Activated naive CD4-positive, alpha-beta T cell treated with anti-CD3 and anti-CD28 coated beads for 36 hours (primary cell): ENCODE measurements at regions not wholly inside any gene's neighbourhood (a gene's known extent, or its start where the extent isn't known, plus 50 kb on each side); places are given as distances from the start of the nearest gene placed in this dataset.

Experiments
- CTCF ChIA-PET: fragments of 350-600 bp; sonication (Branson Sonifier 250); formaldehyde crosslinking; loops from one replicate; lab custom pipeline; 2021; ENCODE audit warnings: antibody characterized with exemption; lab: Charles Lee
- DNase-seq: peaks from one replicate; pipeline ENCODE4 v3.0.0-alpha.2; 2020
- H3K27ac Mint-ChIP-seq: one replicate; pipeline ENCODE4 v1.8.0; 2021; ENCODE audit warnings: mild to moderate bottlenecking, mixed read lengths
- H3K27me3 Mint-ChIP-seq: one replicate; pipeline ENCODE4 v1.8.0; 2021; ENCODE audit warnings: low read depth, mixed read lengths
- H3K36me3 Mint-ChIP-seq: one replicate; pipeline ENCODE4 v1.8.0; 2021; ENCODE audit warnings: low read depth, mixed read lengths
- H3K4me1 Mint-ChIP-seq: one replicate; pipeline ENCODE4 v1.8.0; 2021; ENCODE audit warnings: low read depth, mixed read lengths
- H3K4me3 Mint-ChIP-seq: one replicate; pipeline ENCODE4 v1.8.0; 2021; ENCODE audit warnings: mild to moderate bottlenecking, moderate library complexity, mixed read lengths
- H3K9me3 Mint-ChIP-seq: one replicate; pipeline ENCODE4 v1.8.0; 2021; ENCODE audit warnings: mixed read lengths
- intact Hi-C: fragments of 100-400 bp; cut with micrococcal nuclease; formaldehyde crosslinking; loops from one replicate; pipeline ENCODE4 v1.15.1; 2023

DNA sequence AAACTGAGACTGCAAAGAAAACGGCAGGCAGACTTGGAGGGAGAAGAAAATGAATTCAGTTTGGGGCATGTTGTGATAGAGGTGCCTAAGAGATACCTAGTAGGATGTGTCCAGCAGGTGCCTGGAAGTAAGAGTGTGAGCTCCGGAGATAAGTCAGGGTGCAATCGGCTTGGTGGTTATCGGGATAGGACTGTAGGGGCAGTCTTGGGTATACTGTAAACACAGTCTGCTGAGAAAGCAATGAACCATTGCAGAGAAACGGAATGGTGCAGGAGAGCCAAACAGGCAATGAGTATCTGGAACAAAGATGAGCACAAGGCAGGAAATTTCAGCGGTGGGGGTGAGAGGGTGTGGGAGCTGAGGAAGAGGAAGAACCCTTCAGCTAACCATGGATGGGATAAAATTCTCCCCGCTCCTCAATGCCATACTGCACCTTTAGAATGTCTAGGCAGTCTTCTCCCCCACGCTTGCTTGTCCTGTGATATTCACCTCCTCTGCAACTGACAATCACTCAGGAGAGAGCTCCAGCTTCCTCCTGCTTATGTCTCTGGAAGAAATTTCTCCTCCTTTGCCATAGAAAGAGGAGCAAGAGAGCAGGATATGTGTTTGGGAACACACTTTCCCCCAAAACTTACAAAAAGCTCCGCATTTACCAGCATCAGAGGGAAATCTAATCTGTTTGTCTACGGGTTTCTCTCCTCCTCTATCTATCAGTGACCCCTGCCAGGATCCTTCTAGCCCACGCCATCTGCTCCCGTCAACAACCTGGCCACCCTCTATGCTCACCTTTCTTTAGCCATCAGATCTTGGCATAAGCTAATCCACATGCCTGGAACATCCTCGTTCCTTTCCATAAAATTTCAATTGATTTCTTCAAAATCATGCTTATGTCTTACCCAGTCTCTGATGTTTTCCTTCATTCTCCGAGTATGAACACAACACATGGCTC, 381.7 kb upstream of the JARID2 start:
- peaks cover 13% of the 10 kb centered on the region for H3K4me1 Mint-ChIP-seq
- no peaks in the 10 kb centered on the region for H3K27me3 Mint-ChIP-seq
- DNase-seq: no peak
- no peaks in the 10 kb centered on the region for H3K9me3 Mint-ChIP-seq
- H3K27ac Mint-ChIP-seq: no peak overlapping the region
- intact Hi-C loops: no loop called here
- CTCF ChIA-PET: interaction anchor here (2.6 kb wide), 1 partner anchor 10 kb away, joined by 6 read pairs; no protein-coding TSS in a partner anchor
- H3K4me3 Mint-ChIP-seq: no peak overlapping the region
- no peaks in the 10 kb centered on the region for H3K36me3 Mint-ChIP-seq

DNA sequence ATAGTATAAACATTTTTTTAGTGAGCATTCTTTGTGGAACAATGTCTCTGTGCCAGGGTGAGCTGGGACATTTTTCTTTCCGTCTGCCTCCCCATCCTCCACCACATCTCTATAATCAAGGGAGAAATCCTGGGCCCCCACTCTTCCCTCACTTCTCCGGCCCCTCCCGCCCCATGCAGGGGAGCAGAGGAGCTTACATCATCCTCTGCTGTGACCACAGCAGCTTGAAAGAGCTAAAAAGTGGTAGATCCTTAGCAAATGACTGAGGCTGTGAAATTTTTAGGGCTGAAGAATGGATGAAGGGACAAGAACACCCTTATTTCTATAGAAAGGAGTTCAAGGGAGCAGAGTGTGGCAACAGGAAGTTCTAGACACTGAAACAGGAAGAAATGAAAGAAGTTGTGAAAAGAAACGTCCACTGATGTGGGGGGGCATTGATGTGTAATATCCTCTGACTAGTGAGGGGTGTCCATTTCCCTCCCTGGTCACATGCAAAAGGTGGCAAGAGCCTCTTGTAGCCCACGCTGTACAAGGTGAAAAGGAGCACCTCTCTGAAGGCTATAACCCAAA, 380.3 kb upstream of the JARID2 start:
- H3K36me3 Mint-ChIP-seq: no peaks in the 10 kb centered on the region
- no peaks in the 10 kb centered on the region for H3K27me3 Mint-ChIP-seq
- H3K9me3 Mint-ChIP-seq: no peaks in the 10 kb centered on the region
- H3K4me1 Mint-ChIP-seq: peaks cover 10% of the 10 kb centered on the region
- CTCF ChIA-PET: no interaction called here
- intact Hi-C loops: no loop called here
- peak overlapping the region; percentile 7 for H3K27ac Mint-ChIP-seq
- peak; percentile 24 for DNase-seq
- H3K4me3 Mint-ChIP-seq: no peak overlapping the region

DNA sequence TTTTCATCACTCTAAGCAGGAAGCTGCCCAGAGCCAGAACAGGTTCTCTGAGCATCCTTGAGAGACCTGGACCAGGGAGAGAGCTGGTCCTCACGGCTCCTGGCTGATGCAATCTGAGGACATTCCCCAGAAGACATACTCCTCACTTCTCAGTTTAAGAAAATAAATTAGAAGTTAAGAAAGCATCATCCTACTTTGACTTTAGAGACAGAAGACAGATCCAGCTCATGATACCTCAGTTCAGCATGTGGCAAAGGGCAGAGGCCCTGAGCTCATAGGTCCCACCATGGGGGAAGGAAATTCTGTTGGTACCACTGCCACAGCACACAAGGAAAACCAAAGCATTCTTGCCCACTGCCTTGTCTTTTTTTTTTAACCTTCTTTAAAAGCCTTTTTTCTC, 378.1 kb upstream of the JARID2 start:
- H3K36me3 Mint-ChIP-seq: no peaks in the 10 kb centered on the region
- peaks cover 15% of the 10 kb centered on the region for H3K4me1 Mint-ChIP-seq
- DNase-seq: no peak
- no peaks in the 10 kb centered on the region for H3K27me3 Mint-ChIP-seq
- intact Hi-C loops: no loop called here
- no peak overlapping the region for H3K4me3 Mint-ChIP-seq
- no peaks in the 10 kb centered on the region for H3K9me3 Mint-ChIP-seq
- CTCF ChIA-PET: interaction anchor here (0.6 kb wide), 1 partner anchor 419 kb away, joined by 3 read pairs; no protein-coding TSS in a partner anchor
- no peak overlapping the region for H3K27ac Mint-ChIP-seq

DNA sequence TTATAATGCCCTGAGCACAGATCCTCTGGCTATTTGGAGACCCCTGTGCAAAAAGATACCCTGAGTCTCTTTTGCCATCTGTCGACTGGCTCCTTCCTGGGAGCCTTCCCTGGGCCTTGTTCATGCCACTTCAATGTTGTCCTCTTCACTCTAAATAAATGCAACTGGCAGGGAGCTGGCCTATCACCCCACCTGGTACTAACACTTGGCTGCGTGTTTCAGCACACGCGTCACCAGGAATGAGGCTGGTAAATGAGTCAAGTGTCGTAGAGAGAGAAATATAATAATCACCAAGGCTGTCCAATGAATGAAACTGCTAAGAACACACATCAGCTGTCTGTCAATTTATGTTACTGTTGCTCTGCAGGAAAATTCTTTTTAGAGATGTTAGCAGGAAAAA, 374.6 kb upstream of the JARID2 start:
- CTCF ChIA-PET: interaction anchor here (0.7 kb wide), 1 partner anchor 110 kb away, joined by 6 read pairs; no protein-coding TSS in a partner anchor
- Mint-ChIP-seq H3K27ac (no peak overlapping the region), H3K4me3 (no peak overlapping the region), H3K4me1 (peaks cover 40% of the 10 kb centered on the region), H3K27me3 (no peaks in the 10 kb centered on the region), H3K9me3 (no peaks in the 10 kb centered on the region), H3K36me3 (no peaks in the 10 kb centered on the region)
- intact Hi-C loops: loop anchor here (10.0 kb wide), 1 partner anchor 754 kb away; no protein-coding TSS in a partner anchor
- DNase-seq: no peak

DNA sequence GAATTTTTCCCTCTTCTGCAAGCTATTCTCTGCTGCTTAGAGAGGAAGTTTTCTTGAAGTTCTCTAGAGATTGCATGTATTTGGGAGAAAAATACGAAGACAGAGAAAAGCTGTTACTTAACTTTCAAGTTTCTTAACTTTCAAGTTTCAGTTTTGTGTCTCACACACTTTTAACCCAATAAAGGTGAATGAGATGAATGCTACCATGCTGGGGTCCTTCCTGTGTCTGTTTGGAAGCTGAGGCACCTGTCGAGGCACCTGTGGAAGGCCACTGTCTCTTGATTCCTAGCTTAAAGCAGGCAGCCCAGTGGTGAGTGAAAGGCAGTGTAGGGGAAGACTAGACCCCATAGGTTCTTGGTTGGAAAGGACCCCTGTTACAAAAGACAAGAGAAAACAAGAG, 372.8 kb upstream of the JARID2 start:
- intact Hi-C loops: loop anchor here (1.0 to 10.0 kb wide), 2 partner anchors 372 to 752 kb away; no protein-coding TSS in a partner anchor
- Mint-ChIP-seq H3K27ac (peak overlapping the region; percentile 74), H3K4me3 (no peak overlapping the region), H3K36me3 (no peaks in the 10 kb centered on the region), H3K9me3 (no peaks in the 10 kb centered on the region), H3K4me1 (peaks cover 59% of the 10 kb centered on the region), H3K27me3 (no peaks in the 10 kb centered on the region)
- peak; percentile 26 for DNase-seq
- CTCF ChIA-PET: interaction anchor here (1.3 to 2.6 kb wide), 2 partner anchors 10 to 14 kb away, joined by 3 to 6 read pairs; no protein-coding TSS in a partner anchor

DNA sequence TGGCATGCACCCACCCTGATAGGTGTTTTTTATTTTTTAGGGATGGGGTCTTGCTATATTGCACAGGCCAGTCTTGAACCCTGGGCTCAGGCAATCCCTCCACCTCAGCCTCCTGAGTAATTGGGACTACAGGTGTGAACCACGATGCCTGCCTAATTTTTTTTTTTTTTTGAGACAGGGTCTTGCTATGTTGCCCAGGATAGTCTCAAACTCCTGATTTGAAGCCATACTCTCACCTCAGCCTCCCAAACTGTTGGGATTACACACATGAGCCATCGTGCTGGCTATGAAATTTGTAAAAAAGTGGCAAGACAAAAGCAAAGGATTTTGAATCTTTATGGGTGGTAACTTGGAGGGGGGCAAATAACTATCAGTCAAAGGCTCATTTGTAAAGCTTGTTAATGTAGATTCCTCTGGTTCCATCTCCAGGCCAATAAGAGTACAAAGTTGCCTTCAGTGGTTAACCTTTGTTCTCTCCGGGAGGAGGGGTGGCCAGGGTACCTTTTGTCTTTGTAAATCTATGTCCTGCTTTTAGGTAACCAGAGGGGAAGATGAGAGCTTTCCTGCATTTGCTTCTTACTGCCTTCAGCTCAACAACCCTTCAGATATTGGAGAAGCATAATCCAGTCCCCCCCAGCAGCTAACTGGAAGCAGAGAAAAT, 372.0 kb upstream of the JARID2 start:
- no peaks in the 10 kb centered on the region for H3K36me3 Mint-ChIP-seq
- no peak overlapping the region for H3K4me3 Mint-ChIP-seq
- peaks cover 67% of the 10 kb centered on the region for H3K4me1 Mint-ChIP-seq
- H3K27me3 Mint-ChIP-seq: no peaks in the 10 kb centered on the region
- intact Hi-C loops: loop anchor here (1.0 to 10.0 kb wide), 5 partner anchors 331 to 1263 kb away; no protein-coding TSS in a partner anchor
- no peak overlapping the region for H3K27ac Mint-ChIP-seq
- no peak for DNase-seq
- H3K9me3 Mint-ChIP-seq: no peaks in the 10 kb centered on the region
- CTCF ChIA-PET: interaction anchor here (0.8 to 2.6 kb wide), 3 partner anchors 11 to 140 kb away, joined by 3 to 6 read pairs (median 3); no protein-coding TSS in a partner anchor

DNA sequence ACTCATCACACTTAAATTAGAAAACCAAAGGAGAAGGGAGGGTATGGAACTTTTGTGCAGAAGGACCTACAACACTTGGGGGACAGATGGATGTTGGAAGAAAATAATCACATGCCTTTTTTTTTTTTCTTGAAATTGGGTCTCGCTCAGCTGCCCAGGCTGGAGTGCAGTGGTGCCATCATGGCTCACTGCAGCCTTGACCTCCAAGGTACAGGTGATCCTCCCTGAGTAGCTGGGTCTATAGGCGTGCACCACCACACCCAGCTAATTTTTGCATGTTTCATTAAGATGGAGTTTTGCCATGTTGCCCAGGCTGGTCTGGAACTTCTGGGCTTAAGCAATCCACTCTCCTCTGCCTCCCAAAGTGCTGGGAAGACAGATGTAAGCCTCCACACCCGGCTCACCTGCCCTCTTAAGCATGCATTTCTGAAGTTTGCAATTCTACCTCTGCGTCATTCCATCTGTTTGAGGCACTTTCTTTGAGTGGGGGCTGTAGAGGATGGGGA, 370.8 kb upstream of the JARID2 start:
- H3K9me3 Mint-ChIP-seq: no peaks in the 10 kb centered on the region
- H3K27ac Mint-ChIP-seq: peak overlapping the region; percentile 84
- intact Hi-C loops: loop anchor here (1.0 to 10.0 kb wide), 17 partner anchors 54 to 1782 kb away; partner anchors contain the start of gene CD83
- no peak overlapping the region for H3K4me3 Mint-ChIP-seq
- H3K27me3 Mint-ChIP-seq: no peaks in the 10 kb centered on the region
- CTCF ChIA-PET: interaction anchor here (0.7 to 2.6 kb wide), 2 partner anchors 12 to 513 kb away, joined by 3 to 6 read pairs; no protein-coding TSS in a partner anchor
- DNase-seq: no peak
- H3K4me1 Mint-ChIP-seq: peaks cover 68% of the 10 kb centered on the region
- no peaks in the 10 kb centered on the region for H3K36me3 Mint-ChIP-seq

DNA sequence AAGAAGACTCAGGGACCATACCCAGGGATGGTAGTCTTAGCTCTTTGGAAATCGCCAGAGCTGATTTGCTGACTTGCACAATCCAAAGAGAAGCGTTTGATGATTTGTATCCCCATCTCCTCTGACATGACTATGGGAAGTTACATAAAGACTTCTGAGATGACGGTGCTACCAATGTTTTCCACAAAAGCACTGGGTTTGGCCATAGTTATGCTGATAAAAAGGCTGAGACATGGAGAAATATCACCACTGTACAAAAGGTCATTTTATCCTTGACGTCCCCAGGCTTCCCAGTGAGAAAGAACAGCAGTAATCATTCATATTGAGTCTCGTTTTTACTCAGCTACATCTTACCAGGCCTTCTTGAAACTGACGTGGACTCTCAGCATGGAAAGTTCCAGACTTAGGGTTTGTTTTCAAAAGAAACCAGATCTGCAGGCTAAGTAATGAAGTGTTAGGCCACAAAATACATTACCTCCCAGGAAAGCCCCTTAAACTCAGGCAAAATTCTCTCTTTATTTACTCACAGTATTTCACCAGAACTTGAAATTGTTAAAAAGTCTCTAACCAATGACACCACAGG, 370.3 kb upstream of the JARID2 start:
- CTCF ChIA-PET: interaction anchor here (0.6 to 0.7 kb wide), 2 partner anchors 333 to 513 kb away, joined by 3 read pairs; no protein-coding TSS in a partner anchor
- intact Hi-C loops: loop anchor here (1.0 to 10.0 kb wide), 18 partner anchors 54 to 1782 kb away; partner anchors contain the start of gene CD83
- Mint-ChIP-seq H3K27ac (peak overlapping the region; percentile 84), H3K27me3 (no peaks in the 10 kb centered on the region), H3K9me3 (no peaks in the 10 kb centered on the region), H3K4me1 (peaks cover 68% of the 10 kb centered on the region), H3K4me3 (no peak overlapping the region), H3K36me3 (no peaks in the 10 kb centered on the region)
- DNase-seq: peak; percentile 68

DNA sequence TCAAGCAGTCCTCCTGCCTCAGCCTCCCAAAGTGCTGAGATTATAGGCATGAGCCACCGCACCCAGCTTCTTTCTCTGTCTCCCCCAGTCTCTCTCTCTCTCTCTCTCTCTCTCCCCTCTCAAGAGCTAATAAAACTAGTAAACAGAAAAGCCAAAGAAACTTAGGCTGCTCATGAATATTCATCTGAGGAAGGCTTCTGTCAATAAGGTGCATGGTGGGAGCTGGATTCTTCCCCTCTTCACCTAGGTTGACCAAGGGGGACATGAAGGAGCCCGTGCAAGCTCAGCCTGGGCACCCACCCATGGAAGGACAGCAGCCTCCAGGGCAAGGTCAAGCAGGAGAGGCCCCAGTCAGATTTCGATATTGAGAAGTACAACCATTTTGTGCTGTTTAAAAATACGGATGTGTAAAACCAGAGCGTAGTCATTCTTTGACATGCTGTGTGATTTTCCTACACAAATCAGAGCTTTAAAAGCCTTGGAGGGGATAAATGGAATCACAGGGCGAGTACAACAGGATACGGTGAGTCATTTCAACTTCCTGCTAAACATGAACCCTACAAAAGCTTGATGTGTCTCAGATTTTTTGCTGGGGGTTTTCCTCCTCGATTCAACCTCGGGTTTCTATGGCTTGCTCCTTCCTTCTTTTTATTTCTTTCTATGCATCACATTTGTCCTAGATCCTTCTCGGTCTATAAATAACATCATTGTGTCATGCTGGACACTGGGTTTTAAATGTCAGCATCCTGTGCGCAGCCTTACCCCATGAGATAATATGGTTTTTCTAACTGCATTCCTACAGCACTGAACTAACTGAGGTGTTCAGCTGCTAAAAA, 368.9 kb upstream of the JARID2 start:
- H3K36me3 Mint-ChIP-seq: no peaks in the 10 kb centered on the region
- peak overlapping the region; percentile 7 for H3K4me3 Mint-ChIP-seq
- H3K9me3 Mint-ChIP-seq: no peaks in the 10 kb centered on the region
- DNase-seq: peak; percentile 64
- CTCF ChIA-PET: interaction anchor here (0.6 to 1.2 kb wide), 6 partner anchors 95 to 425 kb away, joined by 3 read pairs; no protein-coding TSS in a partner anchor
- peak overlapping the region; percentile 84 for H3K27ac Mint-ChIP-seq
- no peaks in the 10 kb centered on the region for H3K27me3 Mint-ChIP-seq
- intact Hi-C loops: loop anchor here (1.0 to 10.0 kb wide), 17 partner anchors 19 to 1780 kb away; partner anchors contain the start of gene CD83
- H3K4me1 Mint-ChIP-seq: peaks cover 68% of the 10 kb centered on the region

DNA sequence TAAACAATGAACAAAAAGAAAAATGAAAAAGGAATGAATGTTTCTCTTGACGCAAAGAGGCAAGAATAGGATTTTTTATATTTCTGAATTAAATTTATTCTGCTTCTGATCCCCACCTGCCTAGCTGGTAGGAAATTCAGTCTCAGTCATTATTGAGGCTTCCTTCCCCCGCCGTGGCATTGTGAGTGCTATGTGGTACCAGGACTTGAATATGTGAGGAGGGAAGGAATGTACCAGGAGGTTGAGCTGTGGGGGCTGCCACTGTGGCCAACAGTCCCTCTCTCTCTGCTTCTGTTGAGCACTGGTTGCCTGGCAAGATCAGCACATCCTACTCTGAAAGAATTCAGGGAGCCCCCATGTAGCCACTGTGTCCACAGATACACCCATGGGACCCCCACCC, 368.1 kb upstream of the JARID2 start:
- peak overlapping the region; percentile 84 for H3K27ac Mint-ChIP-seq

More for the DNA sequence above, 368.1 kb upstream of the JARID2 start:
- Mint-ChIP-seq H3K27me3 (no peaks in the 10 kb centered on the region), H3K4me3 (no peak overlapping the region), H3K4me1 (peaks cover 60% of the 10 kb centered on the region), H3K9me3 (no peaks in the 10 kb centered on the region), H3K36me3 (no peaks in the 10 kb centered on the region)
- no peak for DNase-seq
- CTCF ChIA-PET: interaction anchor here (0.6 to 1.2 kb wide), 2 partner anchors 163 to 377 kb away, joined by 3 read pairs; no protein-coding TSS in a partner anchor
- intact Hi-C loops: loop anchor here (1.0 to 10.0 kb wide), 17 partner anchors 19 to 1780 kb away; partner anchors contain the start of gene CD83
